ENCODE measurements at regions not wholly inside any gene's neighbourhood (a gene's known extent, or its start where the extent isn't known, plus 50 kb on each side); places are given as distances from the start of the nearest gene placed in this dataset.
"Not testable (repeated sequence)": the region's sequence is repeated elsewhere in the genome, so short reads cannot be mapped to it uniquely, and the experiment has no call there.

DNA sequence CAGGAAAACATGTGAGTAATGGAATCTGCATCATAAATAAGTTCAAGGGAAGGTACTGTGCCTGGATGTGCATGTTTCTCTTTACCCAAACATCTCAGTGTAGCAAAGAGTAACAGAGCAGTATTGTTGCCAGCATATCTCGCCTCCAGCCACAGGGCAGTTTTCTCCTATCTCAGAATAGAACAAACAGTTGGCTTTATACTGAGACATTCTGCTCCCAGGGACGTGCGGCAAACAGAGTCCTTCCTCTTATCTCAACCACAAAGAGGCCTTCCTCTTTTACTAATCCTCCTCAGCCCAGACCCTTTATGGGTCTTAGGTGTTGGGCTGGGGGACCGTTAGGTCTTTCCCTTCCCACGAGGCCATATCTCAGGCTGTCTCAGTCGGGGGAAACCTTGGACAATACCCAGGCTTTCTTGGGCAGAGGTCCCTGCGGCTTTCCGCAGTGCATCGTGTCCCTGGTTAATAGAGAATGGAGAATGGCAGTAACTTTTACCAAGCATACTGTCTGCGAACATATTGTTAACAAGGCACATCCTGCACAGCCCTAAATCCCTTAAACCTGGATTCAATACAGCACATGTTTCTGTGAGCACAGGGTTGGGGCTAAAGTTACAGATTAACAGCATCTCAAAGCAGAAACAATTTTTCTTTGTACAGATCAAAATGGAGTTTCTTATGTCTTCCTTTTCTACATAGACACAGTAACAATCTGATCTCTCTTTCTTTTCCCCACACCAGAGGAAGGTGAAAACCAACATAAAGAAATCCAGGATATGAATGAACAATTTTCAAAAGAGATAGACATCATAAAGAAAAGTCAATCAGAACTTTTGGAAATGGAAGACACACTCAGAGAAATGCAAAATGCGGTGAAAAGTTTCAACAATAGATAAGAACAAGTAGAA lies 181.9 kb upstream of the KYNU start:
- TF ChIP-seq, protein P1, sequence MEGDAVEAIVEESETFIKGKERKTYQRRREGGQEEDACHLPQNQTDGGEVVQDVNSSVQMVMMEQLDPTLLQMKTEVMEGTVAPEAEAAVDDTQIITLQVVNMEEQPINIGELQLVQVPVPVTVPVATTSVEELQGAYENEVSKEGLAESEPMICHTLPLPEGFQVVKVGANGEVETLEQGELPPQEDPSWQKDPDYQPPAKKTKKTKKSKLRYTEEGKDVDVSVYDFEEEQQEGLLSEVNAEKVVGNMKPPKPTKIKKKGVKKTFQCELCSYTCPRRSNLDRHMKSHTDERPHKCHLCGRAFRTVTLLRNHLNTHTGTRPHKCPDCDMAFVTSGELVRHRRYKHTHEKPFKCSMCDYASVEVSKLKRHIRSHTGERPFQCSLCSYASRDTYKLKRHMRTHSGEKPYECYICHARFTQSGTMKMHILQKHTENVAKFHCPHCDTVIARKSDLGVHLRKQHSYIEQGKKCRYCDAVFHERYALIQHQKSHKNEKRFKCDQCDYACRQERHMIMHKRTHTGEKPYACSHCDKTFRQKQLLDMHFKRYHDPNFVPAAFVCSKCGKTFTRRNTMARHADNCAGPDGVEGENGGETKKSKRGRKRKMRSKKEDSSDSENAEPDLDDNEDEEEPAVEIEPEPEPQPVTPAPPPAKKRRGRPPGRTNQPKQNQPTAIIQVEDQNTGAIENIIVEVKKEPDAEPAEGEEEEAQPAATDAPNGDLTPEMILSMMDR (IDR thresholded peaks at IDR 0.05) = not testable (repeated sequence)
- TF ChIP-seq RAD21 (IDR thresholded peaks at IDR 0.05; ENCODE audit: low read length); GABPA (IDR thresholded peaks at IDR 0.05; ENCODE audit: low read depth); SIN3A (IDR thresholded peaks at IDR 0.05; ENCODE audit: borderline replicate concordance, low read depth, low read length); TAF1 (IDR thresholded peaks at IDR 0.05; ENCODE audit: borderline replicate concordance, low read depth, low read length); FOXM1 (IDR thresholded peaks at IDR 0.05; ENCODE audit: low read depth); EP300 (IDR thresholded peaks at IDR 0.05; ENCODE audit: borderline replicate concordance in 1 of 2, low read depth in 1 of 2, low read length in 1 of 2); RFX5 (IDR thresholded peaks at IDR 0.05; ENCODE audit: low read length): not testable (repeated sequence)
- TF ChIP-seq, protein P2, sequence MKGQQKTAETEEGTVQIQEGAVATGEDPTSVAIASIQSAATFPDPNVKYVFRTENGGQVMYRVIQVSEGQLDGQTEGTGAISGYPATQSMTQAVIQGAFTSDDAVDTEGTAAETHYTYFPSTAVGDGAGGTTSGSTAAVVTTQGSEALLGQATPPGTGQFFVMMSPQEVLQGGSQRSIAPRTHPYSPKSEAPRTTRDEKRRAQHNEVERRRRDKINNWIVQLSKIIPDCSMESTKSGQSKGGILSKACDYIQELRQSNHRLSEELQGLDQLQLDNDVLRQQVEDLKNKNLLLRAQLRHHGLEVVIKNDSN (IDR thresholded peaks at IDR 0.05; ENCODE audit: borderline replicate concordance, low read depth) = not testable (repeated sequence)
- TF ChIP-seq, protein P3, sequence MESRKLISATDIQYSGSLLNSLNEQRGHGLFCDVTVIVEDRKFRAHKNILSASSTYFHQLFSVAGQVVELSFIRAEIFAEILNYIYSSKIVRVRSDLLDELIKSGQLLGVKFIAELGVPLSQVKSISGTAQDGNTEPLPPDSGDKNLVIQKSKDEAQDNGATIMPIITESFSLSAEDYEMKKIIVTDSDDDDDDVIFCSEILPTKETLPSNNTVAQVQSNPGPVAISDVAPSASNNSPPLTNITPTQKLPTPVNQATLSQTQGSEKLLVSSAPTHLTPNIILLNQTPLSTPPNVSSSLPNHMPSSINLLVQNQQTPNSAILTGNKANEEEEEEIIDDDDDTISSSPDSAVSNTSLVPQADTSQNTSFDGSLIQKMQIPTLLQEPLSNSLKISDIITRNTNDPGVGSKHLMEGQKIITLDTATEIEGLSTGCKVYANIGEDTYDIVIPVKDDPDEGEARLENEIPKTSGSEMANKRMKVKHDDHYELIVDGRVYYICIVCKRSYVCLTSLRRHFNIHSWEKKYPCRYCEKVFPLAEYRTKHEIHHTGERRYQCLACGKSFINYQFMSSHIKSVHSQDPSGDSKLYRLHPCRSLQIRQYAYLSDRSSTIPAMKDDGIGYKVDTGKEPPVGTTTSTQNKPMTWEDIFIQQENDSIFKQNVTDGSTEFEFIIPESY (IDR thresholded peaks at IDR 0.05; ENCODE audit: borderline replicate concordance, low read depth) = not testable (repeated sequence)
